ENCODE measurements at regions not wholly inside any gene's neighbourhood (a gene's known extent, or its start where the extent isn't known, plus 50 kb on each side); places are given as distances from the start of the nearest gene placed in this dataset.

DNA sequence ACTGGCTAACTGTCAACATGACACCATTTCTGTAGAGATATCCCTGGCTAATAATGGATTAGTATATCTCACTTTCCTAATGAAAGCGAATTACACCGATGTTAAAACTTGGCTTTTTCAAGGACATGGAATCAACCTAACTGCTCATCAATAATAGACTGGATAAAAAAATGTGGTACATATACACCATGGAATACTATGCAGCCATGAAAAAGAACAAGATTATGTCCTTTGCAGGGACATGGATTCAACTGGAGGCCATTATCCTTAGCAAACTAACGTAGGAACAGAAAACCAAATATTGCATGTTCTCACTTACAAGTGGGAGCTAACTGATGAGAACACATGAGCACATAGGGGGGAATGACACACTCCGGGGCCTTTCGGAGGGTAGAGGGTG is 62.6 kb downstream of the ZIC1 start:
- H4K20me1 ChIP-seq, result no peaks in the 10 kb centered on the region
- no peak overlapping the region for H3K9ac ChIP-seq
- H3K27ac ChIP-seq, result no peak overlapping the region
- no peaks in the 10 kb centered on the region for H3K9me3 ChIP-seq
- H3K27me3 ChIP-seq, result no peaks in the 10 kb centered on the region
- H3K4me1 ChIP-seq, result no peaks in the 10 kb centered on the region
- no peaks in the 10 kb centered on the region for H3K36me3 ChIP-seq
- TF ChIP-seq Cebpa-rat (IDR thresholded peaks at IDR 0.05), result no peak
- no peak overlapping the region for H3K4me2 ChIP-seq
- H3K4me3 ChIP-seq, result no peak overlapping the region

- Histone ChIP-seq H3K36me3 (no peaks in the 10 kb centered on the region), H3K9me3 (no peaks in the 10 kb centered on the region), H3K27me3 (no peaks in the 10 kb centered on the region), H3K4me2 (no peak overlapping the region), H3K4me3 (no peak overlapping the region), H3K27ac (no peak overlapping the region), H3K4me1 (no peaks in the 10 kb centered on the region), H3K9ac (no peak overlapping the region), H4K20me1 (no peaks in the 10 kb centered on the region)
- no peak for TF ChIP-seq Cebpa-rat (IDR thresholded peaks at IDR 0.05)
Observed at GRCh38 chr3:147472846-147473245, 63.7 kb downstream of the ZIC1 start.

DNA sequence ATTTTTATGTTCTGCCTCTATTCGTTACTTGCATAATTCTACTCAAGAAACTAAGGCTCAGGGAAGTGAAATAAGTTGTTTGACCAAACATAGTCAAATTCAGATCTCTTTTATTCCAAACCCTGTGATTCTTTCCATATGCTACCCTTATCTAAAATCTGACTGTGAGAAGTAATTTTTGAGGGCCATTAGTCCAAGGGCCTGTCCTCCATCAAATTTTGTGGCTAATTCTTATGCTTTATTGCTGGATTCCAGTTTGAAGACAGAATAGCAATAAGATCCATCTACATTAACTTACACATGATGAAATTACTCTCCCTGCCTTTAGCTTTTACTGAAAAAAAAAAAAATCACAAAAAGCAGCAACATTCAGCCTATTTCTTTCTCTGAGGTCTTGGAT is 74.0 kb downstream of the ZIC1 start:
- H3K4me3 ChIP-seq, result no peak overlapping the region
- H3K36me3 ChIP-seq, result no peaks in the 10 kb centered on the region
- no peak for TF ChIP-seq Cebpa-rat (IDR thresholded peaks at IDR 0.05)
- no peak overlapping the region for H3K27ac ChIP-seq
- no peaks in the 10 kb centered on the region for H4K20me1 ChIP-seq
- no peaks in the 10 kb centered on the region for H3K4me1 ChIP-seq
- no peaks in the 10 kb centered on the region for H3K27me3 ChIP-seq
- no peaks in the 10 kb centered on the region for H3K9me3 ChIP-seq
- H3K4me2 ChIP-seq, result no peak overlapping the region
- H3K9ac ChIP-seq, result no peak overlapping the region

- TF ChIP-seq Cebpa-rat (IDR thresholded peaks at IDR 0.05), result no peak
- Histone ChIP-seq H3K36me3 (no peaks in the 10 kb centered on the region), H3K4me1 (no peaks in the 10 kb centered on the region), H4K20me1 (no peaks in the 10 kb centered on the region), H3K27me3 (no peaks in the 10 kb centered on the region), H3K9me3 (no peaks in the 10 kb centered on the region), H3K27ac (no peak overlapping the region), H3K4me2 (no peak overlapping the region), H3K4me3 (no peak overlapping the region), H3K9ac (no peak overlapping the region)
Observed at GRCh38 chr3:147483578-147483977, 74.4 kb downstream of the ZIC1 start.

DNA sequence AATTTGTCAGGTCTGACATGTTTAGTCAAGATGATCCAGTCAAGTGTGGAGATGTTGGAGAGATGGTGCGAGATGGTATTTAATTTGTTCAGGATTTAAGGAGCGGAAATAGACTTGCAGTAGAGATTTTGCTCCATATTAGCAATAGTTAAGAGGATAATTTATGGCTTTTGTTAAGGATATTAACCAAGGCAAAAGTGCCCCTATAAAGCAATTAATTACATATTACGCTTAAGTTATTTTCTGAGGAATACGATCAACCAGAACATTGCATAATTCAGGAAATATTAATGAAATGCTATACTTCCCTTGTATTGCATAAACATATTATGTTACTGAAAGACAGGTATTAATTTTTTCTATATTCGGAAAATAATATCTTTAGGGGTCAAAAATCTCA is 83.9 kb downstream of the ZIC1 start:
- Histone ChIP-seq H3K36me3 (no peaks in the 10 kb centered on the region), H3K4me1 (no peaks in the 10 kb centered on the region), H3K27me3 (no peaks in the 10 kb centered on the region), H3K27ac (no peak overlapping the region), H3K4me2 (no peak overlapping the region), H3K4me3 (no peak overlapping the region), H3K9me3 (no peaks in the 10 kb centered on the region), H4K20me1 (no peaks in the 10 kb centered on the region), H3K9ac (no peak overlapping the region)
- no peak for TF ChIP-seq Cebpa-rat (IDR thresholded peaks at IDR 0.05)

- Histone ChIP-seq H4K20me1 (no peaks in the 10 kb centered on the region), H3K4me1 (no peaks in the 10 kb centered on the region), H3K27ac (no peak overlapping the region), H3K27me3 (no peaks in the 10 kb centered on the region), H3K4me2 (no peak overlapping the region), H3K36me3 (no peaks in the 10 kb centered on the region), H3K9ac (no peak overlapping the region), H3K4me3 (no peak overlapping the region), H3K9me3 (no peaks in the 10 kb centered on the region)
- TF ChIP-seq Cebpa-rat (IDR thresholded peaks at IDR 0.05), result no peak
Observed at GRCh38 chr3:147493666-147494065, 84.5 kb downstream of the ZIC1 start.

DNA sequence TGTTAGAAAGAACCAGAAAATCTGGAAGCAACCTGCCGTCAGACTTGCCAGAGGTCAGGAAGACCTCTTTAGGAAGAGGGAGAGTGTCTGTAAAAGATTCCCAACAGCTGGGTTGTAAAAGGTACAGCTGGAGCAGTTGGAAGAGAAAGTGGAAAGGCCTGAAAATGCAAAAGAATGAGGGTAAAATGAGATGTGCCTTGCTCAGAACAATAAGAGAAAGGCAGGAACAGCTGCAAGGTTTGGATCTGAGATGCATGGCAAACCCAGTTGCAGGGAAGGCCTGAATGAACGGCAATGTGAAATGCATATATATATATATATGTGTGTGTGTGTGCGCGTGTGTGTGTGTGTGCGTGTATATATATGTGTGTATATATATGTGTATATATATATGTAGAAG is 88.1 kb downstream of the ZIC1 start:
- H3K36me3 ChIP-seq, result no peaks in the 10 kb centered on the region
- no peak overlapping the region for H3K27ac ChIP-seq
- no peaks in the 10 kb centered on the region for H3K9me3 ChIP-seq
- H3K9ac ChIP-seq, result no peak overlapping the region
- H4K20me1 ChIP-seq, result no peaks in the 10 kb centered on the region
- no peak overlapping the region for H3K4me2 ChIP-seq
- no peak overlapping the region for H3K4me3 ChIP-seq
- TF ChIP-seq Cebpa-rat (IDR thresholded peaks at IDR 0.05), result no peak
- H3K27me3 ChIP-seq, result no peaks in the 10 kb centered on the region
- no peaks in the 10 kb centered on the region for H3K4me1 ChIP-seq

DNA sequence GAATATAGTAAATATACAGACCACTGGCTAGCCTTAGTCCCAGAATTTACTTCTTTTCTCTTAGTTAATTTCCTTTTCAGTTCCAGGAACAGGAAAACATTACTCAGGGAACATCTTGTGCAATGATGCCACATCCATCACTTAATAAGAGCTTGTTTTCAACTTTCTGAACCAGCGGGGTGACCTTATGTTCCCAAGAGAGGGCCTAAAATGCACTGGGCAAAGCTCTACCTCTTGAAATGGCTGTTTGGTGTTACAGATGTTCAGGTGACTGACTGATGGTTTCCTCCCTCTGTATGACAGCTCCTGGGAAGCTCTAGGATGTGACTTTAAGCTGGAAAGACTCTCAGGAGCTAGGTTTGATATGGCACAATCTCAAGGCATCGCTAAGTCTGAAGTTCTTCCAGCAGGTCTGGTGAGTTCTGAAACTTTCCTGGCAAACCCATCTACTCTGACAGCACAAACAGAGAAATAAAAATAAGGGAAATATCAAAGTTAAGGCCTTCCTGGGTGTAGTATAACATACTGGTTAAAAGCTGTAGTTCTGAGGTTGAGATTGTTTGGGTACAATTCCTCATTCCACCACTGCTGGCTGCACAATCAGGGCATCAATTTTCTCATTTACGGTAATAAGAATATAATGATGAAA is 98.6 kb downstream of the ZIC1 start:
- Histone ChIP-seq H3K9me3 (no peaks in the 10 kb centered on the region), H3K4me1 (no peaks in the 10 kb centered on the region), H3K4me2 (no peak overlapping the region), H3K27me3 (no peaks in the 10 kb centered on the region), H3K9ac (no peak overlapping the region), H3K4me3 (no peak overlapping the region), H3K36me3 (no peaks in the 10 kb centered on the region), H4K20me1 (no peaks in the 10 kb centered on the region), H3K27ac (no peak overlapping the region)
- no peak for TF ChIP-seq Cebpa-rat (IDR thresholded peaks at IDR 0.05)

DNA sequence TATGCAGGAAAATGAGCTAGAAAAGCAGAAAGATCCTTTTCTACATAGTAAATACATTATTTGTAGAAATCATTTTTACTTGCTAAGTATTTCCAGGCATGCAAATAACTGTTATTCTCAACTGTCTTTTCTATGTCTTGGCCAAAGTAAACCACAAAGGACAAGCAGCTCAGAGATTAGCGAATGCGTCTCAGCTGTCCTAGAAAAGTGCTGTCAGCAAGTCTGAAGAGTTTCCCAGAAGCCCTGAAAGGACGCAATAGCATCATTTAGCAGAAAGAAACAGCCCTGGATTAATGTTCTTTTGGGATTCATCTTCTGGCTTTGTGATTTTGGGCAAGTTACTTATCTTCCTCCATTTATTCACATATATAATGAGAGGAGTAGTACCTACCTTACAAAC is 100.3 kb downstream of the ZIC1 start:
- Histone ChIP-seq H3K4me3 (no peak overlapping the region), H3K4me1 (peaks cover 10% of the 10 kb centered on the region), H3K36me3 (no peaks in the 10 kb centered on the region), H4K20me1 (no peaks in the 10 kb centered on the region), H3K27me3 (no peaks in the 10 kb centered on the region), H3K4me2 (no peak overlapping the region), H3K9ac (no peak overlapping the region), H3K27ac (no peak overlapping the region), H3K9me3 (no peaks in the 10 kb centered on the region)
- TF ChIP-seq Cebpa-rat (IDR thresholded peaks at IDR 0.05), result no peak

DNA sequence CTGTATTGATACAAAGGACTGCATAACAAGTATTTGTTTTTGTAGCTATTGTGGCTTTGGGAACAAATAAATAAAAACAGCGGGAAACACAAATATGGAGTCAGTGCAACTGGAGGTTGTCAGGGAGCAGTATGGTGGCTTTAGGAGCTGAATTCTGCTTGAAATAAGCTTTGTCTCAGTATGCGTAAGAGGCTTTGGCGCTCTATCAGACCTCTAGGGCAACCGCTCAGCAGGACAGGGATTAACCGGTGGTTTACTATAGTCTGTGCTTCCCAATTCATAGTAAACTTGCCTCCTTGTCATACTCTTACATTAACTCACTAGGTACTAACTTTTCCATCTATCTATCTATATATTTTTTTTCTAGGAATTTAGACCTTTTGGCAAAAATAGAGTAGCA is 104.6 kb downstream of the ZIC1 start:
- Histone ChIP-seq H3K4me1 (peaks cover 15% of the 10 kb centered on the region), H3K9ac (no peak overlapping the region), H3K4me2 (no peak overlapping the region; the same call in 1 of the 2 replicates), H3K9me3 (no peaks in the 10 kb centered on the region), H3K27me3 (no peaks in the 10 kb centered on the region), H4K20me1 (no peaks in the 10 kb centered on the region), H3K4me3 (no peak overlapping the region), H3K27ac (no peak overlapping the region), H3K36me3 (no peaks in the 10 kb centered on the region)
- no peak for TF ChIP-seq Cebpa-rat (IDR thresholded peaks at IDR 0.05)

Data from BLaER1 (cell line).